Activated CD4-positive, alpha-beta T cell treated with anti-CD3 and anti-CD28 coated beads for 24 hours (primary cell): ENCODE measurements at regions not wholly inside any gene's neighbourhood (a gene's known extent, or its start where the extent isn't known, plus 50 kb on each side); places are given as distances from the start of the nearest gene placed in this dataset.
"Not testable (repeated sequence)": the region's sequence is repeated elsewhere in the genome, so short reads cannot be mapped to it uniquely, and the experiment has no call there.

ENCODE experiments used
- DNase-seq, 2 donors: peaks; one replicate each; pipeline ENCODE4 v3.0.0-alpha.2; 2020; ENCODE audit warnings: low read depth in 2 of 2

- not testable (repeated sequence) for DNase-seq
Measured at GRCh38 chr1:5766996-5767395, 225.2 kb downstream of the NPHP4 start.

DNA sequence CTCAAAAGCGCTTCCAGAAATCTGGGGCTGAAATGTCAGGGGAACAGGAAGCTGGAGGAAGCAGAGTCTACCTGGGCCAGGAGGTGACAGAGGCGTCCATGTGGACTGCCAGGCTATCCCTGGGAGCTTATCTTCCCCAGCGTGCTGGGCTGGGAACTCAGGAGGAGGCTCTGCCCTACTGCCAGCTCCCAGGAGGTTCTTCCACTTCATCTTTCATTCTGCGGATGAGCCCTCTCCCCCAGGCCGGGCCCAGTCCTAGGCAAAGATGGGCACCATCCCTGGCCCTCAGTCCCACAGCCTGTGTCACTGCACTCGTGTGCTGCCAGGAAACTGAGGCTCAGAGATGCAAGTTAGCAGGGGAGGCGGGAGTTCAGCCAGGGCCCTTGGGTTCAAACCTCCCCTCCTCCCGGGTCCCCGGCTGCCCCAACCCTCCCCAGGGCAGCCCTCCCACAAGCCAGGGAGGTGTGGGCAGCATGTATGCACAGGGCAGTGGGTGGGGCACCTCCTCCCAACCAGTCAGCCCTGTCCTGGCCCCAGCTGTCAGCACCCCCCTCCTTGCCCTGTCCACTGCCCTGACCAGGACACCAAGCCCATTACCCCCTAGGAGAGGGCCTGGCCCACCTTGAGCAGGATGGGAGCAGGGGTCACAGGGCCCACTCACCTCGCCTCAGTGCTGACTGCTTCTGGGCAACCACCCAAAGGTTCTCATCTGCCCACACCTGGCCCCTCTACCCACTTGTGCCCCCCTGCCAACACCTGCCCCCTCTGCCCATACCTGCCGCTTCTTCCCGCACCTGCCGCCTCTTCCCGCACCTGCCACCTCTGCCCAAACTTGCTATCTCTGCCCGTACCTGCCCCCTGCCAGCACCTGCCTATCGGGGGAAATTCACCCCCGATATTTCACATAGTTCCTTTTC is 226.0 kb downstream of the NPHP4 start:
- no peak for DNase-seq

GRCh38 chr1:5765483-5765882 is 226.7 kb downstream of the NPHP4 start:
- no peak for DNase-seq

DNA sequence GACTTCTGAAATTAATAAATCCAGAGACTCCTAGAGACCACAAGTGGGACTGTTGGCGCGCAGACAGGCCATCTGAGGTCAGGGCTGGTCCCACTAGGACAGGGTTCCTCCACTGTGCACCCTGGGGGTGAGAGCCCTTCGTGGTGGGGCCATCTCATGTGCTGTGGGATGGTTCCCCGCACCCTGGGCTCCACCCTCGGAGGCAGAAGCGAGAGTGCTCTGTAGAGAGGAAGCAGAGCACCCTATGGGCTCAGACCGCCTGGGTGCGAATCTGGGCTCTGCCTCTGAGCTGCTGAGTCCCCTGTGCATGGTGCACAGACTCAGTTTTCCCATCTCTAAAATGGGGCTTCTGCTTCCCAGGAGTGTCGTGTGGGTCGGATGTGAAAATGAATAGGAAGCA is 227.3 kb downstream of the NPHP4 start:
- DNase-seq = no peak

GRCh38 chr1:5764464-5764863 is 227.8 kb downstream of the NPHP4 start:
- DNase-seq = no peak

DNA sequence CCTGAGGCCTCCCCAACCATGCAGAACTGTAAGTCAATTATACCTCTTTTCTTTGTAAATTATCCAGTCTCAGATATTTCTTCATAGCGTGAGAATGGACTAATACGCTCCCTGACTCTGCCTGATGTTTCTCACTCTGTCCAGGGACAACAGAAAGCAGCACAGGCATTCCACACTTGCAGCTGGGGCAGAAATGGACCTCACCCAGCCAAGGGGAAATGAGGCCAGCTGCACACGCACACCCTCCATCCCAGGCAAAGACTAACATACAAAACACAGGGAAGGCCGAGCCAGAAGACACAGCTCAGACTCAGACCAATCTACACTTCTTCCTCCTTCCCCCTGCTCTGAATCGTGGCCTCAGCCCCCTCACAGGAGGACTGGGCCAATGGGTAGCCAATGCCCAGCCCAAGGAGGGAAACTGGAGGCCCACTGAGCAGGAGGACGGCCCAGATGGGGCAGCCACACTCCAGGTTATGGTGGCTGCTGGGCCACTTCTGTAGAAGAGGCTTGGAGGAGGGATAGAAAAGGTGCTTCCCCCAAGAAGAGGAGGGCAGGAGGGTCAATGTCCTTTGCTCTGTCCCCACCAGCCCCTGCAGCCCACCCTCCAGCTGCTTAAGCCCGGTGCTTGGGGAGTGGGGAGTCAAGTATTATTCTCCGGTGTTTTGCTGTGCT is 228.4 kb downstream of the NPHP4 start:
- no peak for DNase-seq

- DNase-seq = no peak
Measured at GRCh38 chr1:5758859-5759578, 233.2 kb downstream of the NPHP4 start.

DNA sequence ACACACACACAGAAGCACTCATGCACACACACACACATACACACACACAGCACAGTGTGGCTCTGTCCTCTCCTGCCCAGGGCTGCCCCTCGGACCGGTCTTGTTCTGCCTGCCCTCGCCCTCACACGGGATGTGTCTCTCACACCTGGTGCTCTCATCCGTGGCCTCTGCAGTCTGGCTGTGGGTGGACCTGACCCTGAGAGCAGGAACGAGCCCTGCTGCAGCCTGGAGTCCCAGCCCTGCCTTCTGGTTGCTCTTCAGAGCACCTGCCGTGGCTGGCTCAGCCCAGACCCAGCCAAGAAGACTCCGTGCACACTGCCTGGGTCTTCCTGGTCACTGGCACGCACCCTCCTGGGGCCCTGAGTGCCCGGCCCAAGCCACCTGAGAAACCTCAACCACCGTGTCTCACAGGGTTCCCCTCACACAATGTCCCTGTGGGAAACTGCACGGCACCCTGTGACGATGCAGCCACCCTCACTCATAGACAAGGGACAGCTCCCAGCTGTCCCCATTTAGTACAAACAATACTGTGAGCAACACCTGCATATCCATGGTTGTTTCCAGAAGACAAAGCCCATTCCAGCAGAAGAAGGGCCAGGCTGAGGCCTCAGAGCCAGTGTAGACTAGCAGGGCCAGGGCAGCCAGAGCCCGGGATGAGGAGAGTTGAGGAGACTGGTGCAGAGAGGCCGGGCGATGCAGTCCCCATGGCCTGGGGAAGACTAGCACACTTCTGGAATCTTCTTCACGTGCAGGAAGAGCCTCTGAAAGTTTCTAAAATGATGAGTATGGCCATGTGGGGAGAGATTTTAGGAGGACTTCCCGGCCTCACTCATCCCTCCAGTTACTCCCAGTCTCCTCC is 234.0 kb downstream of the NPHP4 start:
- no peak for DNase-seq

- no peak for DNase-seq
Measured at GRCh38 chr1:5757187-5757805, 234.9 kb downstream of the NPHP4 start.

- DNase-seq = no peak
Measured at GRCh38 chr1:5756434-5757186, 235.6 kb downstream of the NPHP4 start.

DNA sequence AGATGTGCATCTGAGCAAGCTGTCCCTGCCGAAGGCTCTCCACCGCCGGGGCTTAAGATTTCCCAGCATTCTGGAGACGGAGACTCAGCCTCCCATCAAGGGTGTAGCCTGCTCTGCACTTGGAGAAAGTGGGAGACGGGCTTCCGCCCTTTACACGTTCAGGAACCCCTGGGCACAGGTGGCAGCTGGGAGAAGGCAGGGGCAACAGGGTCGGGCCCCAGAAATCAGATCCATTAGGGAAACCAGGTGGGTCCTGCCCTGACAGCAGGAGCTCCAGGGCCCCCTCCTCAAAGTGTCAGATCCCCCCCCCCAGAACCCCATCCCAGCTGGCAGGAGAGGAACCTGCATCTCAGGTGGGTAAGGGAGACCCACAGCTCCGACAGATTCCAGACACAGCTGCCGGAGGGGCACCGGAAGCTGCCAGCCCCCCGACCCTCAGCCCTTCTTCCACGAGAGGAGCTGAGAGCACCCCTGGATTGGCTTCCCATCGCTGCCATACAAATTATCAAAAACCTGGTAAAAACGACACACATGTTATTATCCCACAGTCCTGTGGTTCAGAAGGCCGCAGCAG is 236.6 kb downstream of the NPHP4 start:
- no peak for DNase-seq

DNA sequence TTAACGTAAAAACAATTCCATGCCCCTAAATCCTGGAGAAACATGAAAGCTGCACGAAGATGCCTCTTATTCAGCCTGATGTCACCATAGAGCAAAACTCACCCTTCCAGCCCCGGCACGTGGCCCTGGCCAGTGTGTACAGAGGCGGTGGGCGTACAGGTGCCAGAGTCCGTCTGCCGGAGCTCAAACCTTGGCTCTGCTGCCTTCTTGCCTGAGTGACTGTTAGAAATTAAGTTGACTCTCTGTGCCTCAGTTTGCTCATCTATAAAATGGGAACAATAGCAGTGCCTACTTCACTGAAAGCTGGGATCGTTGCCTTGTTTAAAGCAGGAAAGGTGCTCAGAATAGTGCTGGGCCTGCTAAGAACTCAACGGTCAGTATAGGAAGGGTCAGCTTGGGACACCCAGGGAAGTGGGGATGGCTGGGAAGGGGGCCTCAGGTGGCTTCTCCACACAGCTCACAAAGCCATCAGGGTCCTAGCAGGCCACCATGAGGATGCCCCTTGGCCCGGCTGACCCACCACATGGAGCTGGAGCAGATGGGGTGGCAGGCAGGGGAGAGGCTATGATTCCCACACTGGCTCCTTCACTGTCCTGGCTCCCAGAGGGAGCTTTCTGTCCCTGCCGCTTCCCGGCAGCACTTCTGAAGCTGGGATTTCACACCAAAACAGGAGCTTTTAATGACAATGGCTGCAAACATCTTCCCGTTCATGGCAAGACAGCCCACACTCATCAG is 237.2 kb downstream of the NPHP4 start:
- no peak for DNase-seq

GRCh38 chr1:5753549-5754421 is 238.4 kb downstream of the NPHP4 start:
- DNase-seq = no peak

DNA sequence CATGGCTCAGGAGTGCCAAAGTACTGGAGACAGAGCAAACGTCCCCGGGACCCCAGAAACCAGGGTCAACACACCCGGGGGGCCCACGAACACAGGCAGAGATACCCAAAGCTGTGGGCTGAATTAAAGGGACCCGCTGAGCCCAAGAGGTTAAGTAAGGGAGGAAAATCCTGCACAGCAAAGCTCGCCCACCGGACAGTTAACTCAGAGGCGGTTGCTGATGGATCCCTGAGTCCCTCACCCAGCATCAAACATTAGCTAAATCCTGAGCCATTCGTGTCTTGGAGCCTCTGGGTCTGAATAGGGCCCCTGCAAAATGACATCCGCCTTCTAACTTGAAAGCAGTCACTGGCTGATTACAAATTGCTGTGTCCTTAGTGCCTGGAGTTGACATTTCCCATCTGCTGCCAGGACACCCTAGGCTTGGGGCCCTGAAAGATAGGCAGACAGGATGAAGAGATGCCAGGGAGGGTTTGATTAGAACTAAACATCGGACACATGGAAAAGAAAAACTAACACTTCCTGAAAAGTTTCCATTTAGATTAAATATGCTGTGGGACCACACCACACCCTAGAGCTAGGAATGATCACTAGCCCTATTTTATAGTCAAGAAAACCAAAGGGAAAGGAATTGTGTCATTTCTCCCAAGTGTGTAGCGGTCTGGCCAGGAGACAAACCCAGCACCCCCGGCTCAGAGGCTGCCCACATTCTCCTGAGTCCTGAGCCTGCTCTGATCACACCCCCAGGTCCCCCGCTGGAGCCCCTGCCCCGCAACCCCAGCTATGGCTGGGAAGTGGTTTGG is 239.3 kb downstream of the NPHP4 start:
- DNase-seq = no peak

- no peak for DNase-seq
Measured at GRCh38 chr1:5751833-5752745, 240.1 kb downstream of the NPHP4 start.

- no peak for DNase-seq
Measured at GRCh38 chr1:5751163-5751540, 241.1 kb downstream of the NPHP4 start.
